WI38 (cell line): ENCODE measurements at regions not wholly inside any gene's neighbourhood (a gene's known extent, or its start where the extent isn't known, plus 50 kb on each side); places are given as distances from the start of the nearest gene placed in this dataset.

Source experiments
- H3K4me3 ChIP-seq: 2 replicates; pipeline ENCODE4 v1.5.1; 2011; ENCODE audit warnings: low read depth, mild to moderate bottlenecking, control low read depth, low read length
- TF ChIP-seq, protein P1 (sequence below): IDR thresholded peaks from 2 replicates; pipeline ENCODE4 v1.5.1; 2012; ENCODE audit warnings: low read depth, mild to moderate bottlenecking, control low read depth, low read length

DNA sequence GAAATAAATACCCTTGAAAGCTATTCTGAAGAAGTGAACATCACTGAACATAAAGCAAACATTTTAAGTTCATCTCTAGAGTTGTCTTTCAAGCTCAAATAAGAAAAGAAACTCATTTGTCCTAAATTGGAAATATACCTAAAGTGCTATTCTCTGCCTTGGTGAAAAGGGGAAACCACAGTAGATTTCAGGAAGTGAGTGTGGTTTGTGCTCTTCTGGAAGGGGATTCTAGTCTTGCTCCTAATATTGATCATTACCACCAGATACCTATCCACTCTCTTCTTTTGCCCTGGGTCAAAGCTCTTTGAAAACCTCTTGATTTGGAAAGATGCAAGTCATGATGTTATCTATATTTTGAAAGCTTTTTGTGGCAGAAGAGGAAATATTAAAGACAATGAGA is 798.1 kb downstream of the ADGRL2 start:
- TF ChIP-seq, protein P1, sequence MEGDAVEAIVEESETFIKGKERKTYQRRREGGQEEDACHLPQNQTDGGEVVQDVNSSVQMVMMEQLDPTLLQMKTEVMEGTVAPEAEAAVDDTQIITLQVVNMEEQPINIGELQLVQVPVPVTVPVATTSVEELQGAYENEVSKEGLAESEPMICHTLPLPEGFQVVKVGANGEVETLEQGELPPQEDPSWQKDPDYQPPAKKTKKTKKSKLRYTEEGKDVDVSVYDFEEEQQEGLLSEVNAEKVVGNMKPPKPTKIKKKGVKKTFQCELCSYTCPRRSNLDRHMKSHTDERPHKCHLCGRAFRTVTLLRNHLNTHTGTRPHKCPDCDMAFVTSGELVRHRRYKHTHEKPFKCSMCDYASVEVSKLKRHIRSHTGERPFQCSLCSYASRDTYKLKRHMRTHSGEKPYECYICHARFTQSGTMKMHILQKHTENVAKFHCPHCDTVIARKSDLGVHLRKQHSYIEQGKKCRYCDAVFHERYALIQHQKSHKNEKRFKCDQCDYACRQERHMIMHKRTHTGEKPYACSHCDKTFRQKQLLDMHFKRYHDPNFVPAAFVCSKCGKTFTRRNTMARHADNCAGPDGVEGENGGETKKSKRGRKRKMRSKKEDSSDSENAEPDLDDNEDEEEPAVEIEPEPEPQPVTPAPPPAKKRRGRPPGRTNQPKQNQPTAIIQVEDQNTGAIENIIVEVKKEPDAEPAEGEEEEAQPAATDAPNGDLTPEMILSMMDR: no peak

DNA sequence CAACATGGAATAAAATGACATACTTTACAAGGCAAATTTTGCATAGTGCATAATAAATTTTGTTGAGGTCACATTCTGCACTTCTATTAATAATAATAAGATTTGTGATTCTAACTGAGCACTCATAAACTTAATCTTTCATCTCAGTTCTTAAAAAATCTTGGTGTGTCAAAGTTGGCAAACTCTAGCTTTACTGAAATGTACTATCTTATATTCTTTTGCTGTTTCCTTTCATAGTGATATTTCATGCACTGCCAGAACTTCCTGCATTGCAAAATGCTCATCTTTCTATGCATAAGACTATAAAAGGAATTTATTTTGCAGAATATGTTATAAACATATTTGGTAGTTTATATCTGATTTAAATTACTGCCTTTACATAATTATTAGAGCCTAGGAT is 797.6 kb downstream of the ADGRL2 start:
- TF ChIP-seq, protein P1: no peak
- no peak overlapping the region for H3K4me3 ChIP-seq

More for the DNA sequence above, 798.1 kb downstream of the ADGRL2 start:
- no peak overlapping the region for H3K4me3 ChIP-seq

DNA sequence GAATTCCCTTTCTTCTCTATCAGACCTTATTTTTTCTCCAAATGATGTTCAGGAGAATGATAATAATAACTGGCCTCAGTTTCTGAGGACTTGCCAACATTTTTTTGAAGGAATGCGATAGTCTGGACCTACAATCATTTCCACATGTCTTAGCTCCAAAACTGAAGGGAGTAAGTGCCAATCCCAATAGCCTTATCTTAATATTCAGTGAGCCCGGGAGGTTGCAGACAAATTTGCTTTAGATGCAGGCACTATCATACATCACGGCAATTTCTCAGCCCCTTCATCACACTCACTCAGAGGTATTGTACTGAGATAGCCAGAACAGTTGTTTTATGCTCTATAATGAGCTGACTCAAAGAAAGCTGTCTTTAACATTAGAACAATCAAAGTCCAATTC is 796.9 kb downstream of the ADGRL2 start:
- TF ChIP-seq, protein P1: no peak

DNA sequence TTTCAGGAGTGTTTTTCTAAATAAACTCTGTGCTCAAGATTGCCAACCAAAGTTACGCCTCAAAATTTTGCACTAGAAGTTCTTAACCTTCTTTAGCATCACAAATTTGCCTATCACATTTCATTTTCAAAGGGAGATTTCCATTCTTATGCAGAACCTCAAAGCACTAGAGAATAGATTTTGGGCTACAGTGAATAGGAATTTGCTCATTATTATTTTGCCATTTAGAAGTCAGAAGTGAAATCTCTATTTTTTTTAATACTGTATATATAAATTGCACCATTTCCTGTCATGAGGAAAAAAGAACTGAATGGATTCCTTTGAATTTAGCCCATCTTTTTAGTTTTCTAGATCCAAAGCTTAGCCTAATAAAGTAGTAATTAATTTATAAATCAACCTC is 796.4 kb downstream of the ADGRL2 start:
- H3K4me3 ChIP-seq: no peak overlapping the region
- TF ChIP-seq, protein P1: no peak

More for the DNA sequence above, 796.9 kb downstream of the ADGRL2 start:
- no peak overlapping the region for H3K4me3 ChIP-seq

DNA sequence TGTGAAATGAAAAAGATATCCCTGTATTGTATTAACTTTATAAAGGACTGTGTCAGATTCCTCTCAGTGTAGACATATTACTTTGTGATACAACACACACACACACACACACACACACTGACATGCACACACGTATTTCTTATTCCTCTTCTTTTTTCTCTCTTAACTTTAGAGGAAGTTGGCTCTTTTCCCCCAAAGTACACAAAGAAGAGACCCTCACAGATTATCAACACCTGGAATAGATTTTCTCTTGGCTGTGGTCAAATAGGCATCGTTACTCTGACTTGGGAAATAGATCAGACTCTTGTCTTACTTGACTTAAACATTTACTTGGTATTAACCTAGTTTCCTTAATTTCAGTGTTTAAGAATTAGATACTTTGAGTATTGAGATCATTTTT is 792.8 kb downstream of the ADGRL2 start:
- TF ChIP-seq, protein P1: no peak
- H3K4me3 ChIP-seq: no peak overlapping the region

DNA sequence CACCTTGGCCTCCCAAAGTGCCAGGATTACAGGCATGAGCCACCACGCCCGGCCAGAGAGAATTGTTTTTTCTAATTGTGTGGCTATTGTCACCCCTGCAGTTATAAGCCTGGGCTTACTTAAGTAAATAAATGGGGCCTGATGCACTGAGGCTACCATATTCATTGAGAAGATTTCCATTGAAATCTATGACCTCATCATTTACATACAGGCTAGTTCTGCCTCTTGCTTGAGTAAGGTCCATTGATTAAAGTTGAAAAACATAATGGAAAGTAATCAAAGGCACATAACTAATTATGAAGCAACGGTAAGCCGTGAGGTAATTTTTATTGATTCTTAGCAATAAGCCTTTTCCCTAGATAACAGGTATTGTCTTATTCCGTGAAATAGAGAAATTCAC is 788.9 kb downstream of the ADGRL2 start:
- TF ChIP-seq, protein P1: no peak
- no peak overlapping the region for H3K4me3 ChIP-seq

DNA sequence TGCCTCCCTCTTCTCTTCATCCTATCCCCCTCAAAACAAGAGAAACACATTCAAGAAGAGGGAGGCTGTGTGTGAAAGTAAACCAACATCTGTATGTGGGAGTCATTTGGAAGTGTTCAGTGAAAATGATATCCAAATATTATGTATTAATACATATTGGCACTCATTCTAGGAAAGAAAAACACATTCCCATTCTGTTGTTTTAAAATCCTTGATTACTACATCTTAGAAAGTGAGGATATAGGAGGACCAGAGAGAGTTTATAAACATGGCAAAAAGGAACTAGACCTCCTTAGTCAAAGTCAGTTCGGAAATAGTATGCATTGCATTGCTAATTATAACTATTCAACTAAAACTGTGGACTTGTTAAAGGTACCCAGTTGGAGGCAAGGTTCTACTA is 786.6 kb downstream of the ADGRL2 start:
- H3K4me3 ChIP-seq: no peak overlapping the region
- TF ChIP-seq, protein P1: no peak
